Keratinocyte (primary cell): ENCODE measurements at regions not wholly inside any gene's neighbourhood (a gene's known extent, or its start where the extent isn't known, plus 50 kb on each side); places are given as distances from the start of the nearest gene placed in this dataset.

ENCODE experiments used
- DNase-seq: peaks from one replicate; pipeline ENCODE4 v3.0.0-alpha.2; 2011; ENCODE audit warnings: low read depth, missing footprints, low spot score
- FAIRE-seq: peaks from 2 replicates; lab custom pipeline; 2011; peaks lifted over from hg19 to GRCh38; lab: Jason Lieb, UNC
- H2AFZ ChIP-seq: 2 replicates; pipeline ENCODE4 v1.6.0; 2012; ENCODE audit warnings: low read length, control low read depth, inconsistent platforms; ENCODE audit not compliant: control insufficient read depth
- H3K27ac ChIP-seq: 2 replicates; pipeline ENCODE4 v1.5.1; 2011; ENCODE audit warnings: low read length; ENCODE audit not compliant: control insufficient read depth, insufficient read depth
- H3K27me3 ChIP-seq: 3 replicates; pipeline ENCODE4 v1.6.0; 2011; ENCODE audit warnings: low read length; ENCODE audit not compliant: control insufficient read depth, insufficient read depth; ENCODE audit errors: extremely low read depth
- H3K36me3 ChIP-seq, 2 experiments: 2 replicates in 1 of 2; 3 replicates in 1 of 2; pipeline ENCODE4 v1.5.1; 2011; ENCODE audit warnings: low read length in 2 of 2, mild to moderate bottlenecking in 1 of 2; ENCODE audit not compliant: control insufficient read depth in 2 of 2, insufficient read depth in 2 of 2; ENCODE audit errors: extremely low read depth in 1 of 2
- H3K4me1 ChIP-seq: 3 replicates; pipeline ENCODE4 v1.5.1; 2011; ENCODE audit warnings: low read length; ENCODE audit not compliant: control insufficient read depth, insufficient read depth; ENCODE audit errors: extremely low read depth
- H3K4me2 ChIP-seq: 3 replicates; pipeline ENCODE4 v1.6.0; 2011; ENCODE audit warnings: low read depth, low read length; ENCODE audit not compliant: control insufficient read depth, insufficient read depth; ENCODE audit errors: extremely low read depth
- H3K4me3 ChIP-seq, 3 experiments: fragments of 200-600 bp in 1 of 3; sonication (generic) in 1 of 3; 2 replicates in 2 of 3; 3 replicates in 1 of 3; pipeline ENCODE4 v1.5.1; 2011 to 2016; ENCODE audit warnings: low read length in 3 of 3, mild to moderate bottlenecking in 3 of 3, control low read depth in 2 of 3, inconsistent platforms in 1 of 3, low read depth in 1 of 3, mixed read lengths in 1 of 3, mixed run types in 1 of 3, moderate library complexity in 1 of 3; ENCODE audit not compliant: control insufficient read depth in 2 of 3, insufficient read depth in 2 of 3; ENCODE audit errors: extremely low read depth in 1 of 3
- H3K79me2 ChIP-seq: 2 replicates; pipeline ENCODE4 v1.6.0; 2012; ENCODE audit warnings: low read length; ENCODE audit not compliant: control insufficient read depth, insufficient read depth
- H3K9ac ChIP-seq: 3 replicates; pipeline ENCODE4 v1.6.0; 2011; ENCODE audit warnings: low read length; ENCODE audit not compliant: control insufficient read depth, insufficient read depth; ENCODE audit errors: extremely low read depth
- H3K9me1 ChIP-seq: 3 replicates; pipeline ENCODE4 v1.6.0; 2011; ENCODE audit warnings: low read length; ENCODE audit not compliant: control insufficient read depth, insufficient read depth; ENCODE audit errors: extremely low read depth
- H3K9me3 ChIP-seq: 2 replicates; pipeline ENCODE4 v1.5.1; 2012; ENCODE audit warnings: low read depth, low read length; ENCODE audit not compliant: control insufficient read depth
- H4K20me1 ChIP-seq: 3 replicates; pipeline ENCODE4 v1.6.0; 2011; ENCODE audit warnings: low read length; ENCODE audit not compliant: control insufficient read depth, insufficient read depth; ENCODE audit errors: extremely low read depth
- CTCF ChIP-seq, 3 experiments: IDR thresholded peaks in 1 of 3; conservative IDR thresholded peaks in 1 of 3; optimal IDR thresholded peaks in 1 of 3; 2 replicates in 2 of 3; 3 replicates in 1 of 3; pipeline versions ENCODE3 to v1.5.1; 2011; ENCODE audit warnings: low read length in 3 of 3, mild to moderate bottlenecking in 3 of 3, moderate library complexity in 2 of 3, control low read depth in 1 of 3, inconsistent platforms in 1 of 3; ENCODE audit not compliant: insufficient read depth in 2 of 3; ENCODE audit errors: extremely low read depth in 1 of 3
- EZH2 ChIP-seq: IDR thresholded peaks from one replicate; pipeline ENCODE4 v1.6.1; 2012; ENCODE audit warnings: inconsistent platforms, mild to moderate bottlenecking, low read length, moderate library complexity
- dilution Hi-C: fragments of 300-500 bp; cut with MboI; formaldehyde crosslinking; loops from one replicate; pipeline ENCODE4 v1.7.0; 2020; ENCODE audit warnings: low sequenced_read_pairs; ENCODE audit not compliant: extremely low pct_ligation_motif_present

GRCh38 chr5:82384034-82384750, 106.0 kb upstream of the RPS23 start:
- no peaks in the 10 kb centered on the region for H3K79me2 ChIP-seq
- TF ChIP-seq CTCF (optimal IDR thresholded peaks at IDR 0.05 in 1 of 3, IDR thresholded peaks at IDR 0.05 in 1 of 3, conservative IDR thresholded peaks at IDR 0.05 in 1 of 3; ENCODE audit: extremely low read depth in 1 of 3, insufficient read depth in 2 of 3, low read length in 3 of 3) (no peak), EZH2 (no peak)
- no peak overlapping the region for H3K4me3 ChIP-seq
- peaks cover 3% of the 10 kb centered on the region for H3K4me1 ChIP-seq
- FAIRE-seq = no peak
- no peak overlapping the region for H2AFZ ChIP-seq
- H3K27me3 ChIP-seq = no peaks in the 10 kb centered on the region
- dilution Hi-C loops = no loop called here
- H3K27ac ChIP-seq = no peak overlapping the region
- H3K9me3 ChIP-seq = no peaks in the 10 kb centered on the region
- DNase-seq = no peak
- no peaks in the 10 kb centered on the region for H4K20me1 ChIP-seq
- H3K36me3 ChIP-seq = no peaks in the 10 kb centered on the region
- H3K4me2 ChIP-seq = no peak overlapping the region
- no peaks in the 10 kb centered on the region for H3K9me1 ChIP-seq
- H3K9ac ChIP-seq = no peak overlapping the region

GRCh38 chr5:82381591-82381990, 103.4 kb upstream of the RPS23 start:
- Histone ChIP-seq H3K9me1 (no peaks in the 10 kb centered on the region), H3K79me2 (no peaks in the 10 kb centered on the region), H2AFZ (no peak overlapping the region), H3K4me3 (no peak overlapping the region), H3K27me3 (no peaks in the 10 kb centered on the region), H3K36me3 (no peaks in the 10 kb centered on the region), H3K4me1 (no peaks in the 10 kb centered on the region), H3K4me2 (no peak overlapping the region), H3K27ac (no peak overlapping the region), H4K20me1 (no peaks in the 10 kb centered on the region), H3K9ac (no peak overlapping the region), H3K9me3 (no peaks in the 10 kb centered on the region)
- FAIRE-seq (no peak), DNase-seq (no peak)
- TF ChIP-seq EZH2 = no peak
- TF ChIP-seq CTCF (optimal IDR thresholded peaks at IDR 0.05 in 1 of 3, IDR thresholded peaks at IDR 0.05 in 1 of 3, conservative IDR thresholded peaks at IDR 0.05 in 1 of 3; ENCODE audit: extremely low read depth in 1 of 3, insufficient read depth in 2 of 3, low read length in 3 of 3) = no peak
- dilution Hi-C loops = no loop called here
